NCI-H774 (cell line): ENCODE measurements at regions not wholly inside any gene's neighbourhood (a gene's known extent, or its start where the extent isn't known, plus 50 kb on each side); places are given as distances from the start of the nearest gene placed in this dataset.

Source experiments
- DNase-seq: peaks from one replicate; lab custom pipeline; 2025; lab: John Stamatoyannopoulos, UW

DNA sequence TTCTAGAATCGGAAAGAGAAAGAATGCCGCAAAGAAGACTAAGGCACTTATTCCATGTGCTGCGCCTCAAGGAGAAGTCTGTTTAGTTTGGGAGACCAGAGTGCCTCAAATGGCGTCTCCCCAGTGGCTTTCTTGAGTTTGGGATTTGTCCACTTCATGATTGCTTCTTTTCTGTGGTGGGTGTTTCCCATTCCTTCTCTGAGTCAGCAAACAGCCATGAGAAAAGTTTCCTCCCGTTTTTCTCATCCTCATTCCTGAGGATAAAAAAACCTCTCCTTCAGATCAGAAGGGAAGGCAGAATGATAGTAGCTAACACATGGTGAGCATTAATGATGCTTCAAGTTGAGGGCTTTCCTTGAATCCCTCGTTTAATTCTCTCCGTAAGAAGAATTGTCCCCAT is 275.9 kb upstream of the WWC1 start:
- DNase-seq = no peak

DNA sequence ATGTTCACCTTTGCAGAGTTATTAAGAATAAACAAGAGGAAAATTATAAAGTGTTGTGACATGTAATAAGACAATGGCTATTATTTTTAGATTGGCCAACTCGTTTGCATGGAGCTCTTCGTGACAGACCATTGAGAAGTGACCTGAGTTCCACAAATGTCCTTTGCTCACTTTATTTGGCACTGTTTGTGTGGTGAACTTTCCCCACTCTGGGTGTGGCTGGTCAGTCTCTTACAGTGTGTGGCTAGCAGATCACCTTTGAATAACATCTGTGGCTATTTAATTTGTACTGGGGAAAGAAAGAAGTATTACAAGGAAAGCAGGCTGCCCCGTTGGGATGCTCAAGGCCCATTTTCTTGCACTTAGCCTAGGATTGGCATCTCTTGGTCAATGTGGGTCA is 274.1 kb upstream of the WWC1 start:
- no peak for DNase-seq

DNA sequence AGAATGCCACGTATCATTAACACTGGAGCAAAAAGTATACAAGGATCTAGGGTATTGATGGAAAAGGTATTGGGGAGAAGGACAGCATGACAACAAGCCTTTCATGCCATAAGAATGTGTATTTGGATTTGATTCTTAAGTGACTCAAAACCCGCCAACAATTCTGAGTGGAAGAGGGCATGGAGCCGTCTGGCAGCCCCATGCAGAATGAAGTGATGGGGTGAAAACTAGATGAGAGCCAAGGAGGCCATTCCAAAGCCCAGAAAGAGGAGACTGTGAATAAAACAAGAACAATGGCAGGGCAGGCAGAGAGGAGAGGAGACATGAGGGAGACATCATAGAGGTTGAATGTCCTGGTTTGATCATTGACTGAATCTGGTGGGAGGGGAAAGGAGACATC is 272.3 kb upstream of the WWC1 start:
- DNase-seq = no peak

DNA sequence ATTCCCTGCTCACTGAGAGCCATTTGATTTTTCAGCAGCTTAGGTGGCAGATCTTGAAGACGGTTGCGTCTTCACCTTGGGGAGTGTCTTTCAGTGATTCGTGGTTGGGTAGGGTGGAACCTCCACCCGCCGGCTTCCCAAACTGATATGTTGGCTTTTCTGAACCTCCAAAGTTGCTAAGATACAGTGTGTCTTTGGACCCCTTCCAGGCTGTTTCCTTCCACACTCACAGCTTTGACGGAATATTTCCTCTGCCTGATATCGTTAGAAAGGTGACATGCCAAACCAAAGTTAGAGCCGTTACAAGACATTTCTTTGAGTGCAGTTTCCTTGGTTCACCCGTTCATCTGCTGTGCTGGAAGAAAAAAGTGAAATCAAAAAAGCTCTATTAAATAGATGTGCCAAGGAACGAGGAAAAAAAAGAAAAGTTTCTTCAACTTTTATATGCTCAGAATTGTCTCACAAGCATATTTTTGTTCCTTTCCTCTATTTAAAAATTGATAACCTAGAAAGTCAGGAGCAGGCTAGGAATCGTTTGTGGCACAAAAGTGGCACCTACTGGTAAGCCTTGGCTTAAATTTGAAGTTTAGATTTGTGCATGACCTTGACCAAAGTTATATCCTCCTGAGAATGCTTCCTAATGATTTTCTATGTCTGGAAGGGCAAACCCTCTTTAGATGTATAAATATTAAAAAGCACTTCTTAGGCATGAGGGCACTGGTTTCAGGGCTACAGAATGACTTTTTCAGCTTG is 270.7 kb upstream of the WWC1 start:
- no peak for DNase-seq

- DNase-seq = no peak
These were observed 268.8 kb upstream of the WWC1 start for GRCh38 chr5:168022446-168023169.

DNA sequence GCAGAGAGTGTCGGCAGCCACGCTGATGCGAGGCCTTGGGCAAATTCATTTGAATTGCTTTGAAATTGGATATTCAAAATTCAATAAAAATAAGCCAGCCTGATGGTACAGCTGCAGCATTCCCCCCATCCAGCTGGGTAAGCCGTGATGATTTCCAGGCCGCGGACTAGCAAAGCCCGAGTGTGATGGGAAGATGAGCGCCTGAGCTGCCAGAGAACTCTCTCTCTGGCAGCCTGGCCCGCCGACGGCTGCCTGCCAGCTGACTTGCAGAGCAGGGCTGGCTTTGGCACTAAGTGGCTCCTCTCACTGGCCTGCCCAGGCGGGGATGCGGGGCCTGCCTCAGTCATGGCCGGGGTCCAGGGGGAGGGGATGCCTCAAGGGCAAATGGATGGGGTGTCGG is 268.3 kb upstream of the WWC1 start:
- no peak for DNase-seq

GRCh38 chr5:168024306-168024705 is 267.1 kb upstream of the WWC1 start:
- no peak for DNase-seq

DNA sequence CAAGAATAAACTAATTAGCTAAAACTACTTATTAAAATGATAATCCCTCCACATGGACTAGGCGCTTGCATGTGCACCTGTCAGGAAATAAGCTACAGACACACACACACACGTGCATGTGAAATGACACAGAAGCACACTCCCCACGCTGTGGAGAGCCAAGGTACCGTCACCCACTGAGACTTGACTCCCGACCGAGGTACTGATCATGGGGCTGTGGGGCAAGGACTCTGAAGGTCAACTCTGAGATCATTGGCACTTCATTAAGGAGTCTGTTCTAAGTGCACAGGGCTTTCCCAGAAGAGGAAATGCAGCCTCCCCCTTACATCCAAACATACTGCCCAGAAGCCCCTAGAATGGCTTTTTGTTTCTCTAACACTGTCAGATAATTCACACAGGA is 264.4 kb upstream of the WWC1 start:
- no peak for DNase-seq

- DNase-seq = no peak
These were observed 260.5 kb upstream of the WWC1 start for GRCh38 chr5:168030912-168031311.

- DNase-seq = no peak
These were observed 259.8 kb upstream of the WWC1 start for GRCh38 chr5:168031614-168032013.

DNA sequence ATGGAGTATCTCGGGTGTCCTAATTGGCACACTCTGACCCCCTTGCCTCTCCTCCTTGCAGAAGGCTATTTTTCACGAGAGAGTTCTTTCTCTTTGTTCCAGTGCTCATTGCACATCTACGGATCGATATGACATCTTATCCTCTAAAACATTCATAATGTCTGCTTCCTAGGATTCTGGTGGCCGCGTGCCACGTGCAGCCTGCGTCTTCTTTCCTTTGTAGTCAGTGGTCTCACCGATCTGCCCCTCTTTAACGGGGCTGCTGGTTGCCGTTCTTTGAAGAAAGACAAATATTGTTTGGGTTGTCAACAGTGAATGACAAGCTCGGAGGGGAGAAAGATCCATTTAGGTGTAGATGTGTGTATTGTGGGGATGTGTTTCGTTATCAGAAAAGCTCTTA is 252.4 kb upstream of the WWC1 start:
- no peak for DNase-seq

- DNase-seq = peak; percentile 33
These were observed 251.7 kb upstream of the WWC1 start for GRCh38 chr5:168039566-168040248.

DNA sequence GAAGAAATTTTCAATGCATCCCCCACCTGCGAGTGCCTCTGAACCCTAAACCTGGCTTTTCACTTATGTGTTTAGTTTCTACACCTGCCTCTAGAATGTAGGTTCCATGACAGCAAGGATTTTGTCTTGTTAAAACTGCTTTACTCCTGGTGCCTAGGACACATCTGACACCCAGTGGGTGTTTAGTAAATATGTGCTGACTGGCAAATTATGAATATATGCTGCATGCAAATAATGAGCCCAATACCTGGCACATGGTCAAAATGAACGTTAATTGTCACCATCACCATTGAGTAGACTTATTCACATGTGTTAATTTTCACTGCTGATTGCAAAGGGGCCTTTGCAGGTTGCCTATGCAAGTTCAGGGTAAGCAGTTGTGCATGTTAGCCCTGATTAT is 249.9 kb upstream of the WWC1 start:
- no peak for DNase-seq

DNA sequence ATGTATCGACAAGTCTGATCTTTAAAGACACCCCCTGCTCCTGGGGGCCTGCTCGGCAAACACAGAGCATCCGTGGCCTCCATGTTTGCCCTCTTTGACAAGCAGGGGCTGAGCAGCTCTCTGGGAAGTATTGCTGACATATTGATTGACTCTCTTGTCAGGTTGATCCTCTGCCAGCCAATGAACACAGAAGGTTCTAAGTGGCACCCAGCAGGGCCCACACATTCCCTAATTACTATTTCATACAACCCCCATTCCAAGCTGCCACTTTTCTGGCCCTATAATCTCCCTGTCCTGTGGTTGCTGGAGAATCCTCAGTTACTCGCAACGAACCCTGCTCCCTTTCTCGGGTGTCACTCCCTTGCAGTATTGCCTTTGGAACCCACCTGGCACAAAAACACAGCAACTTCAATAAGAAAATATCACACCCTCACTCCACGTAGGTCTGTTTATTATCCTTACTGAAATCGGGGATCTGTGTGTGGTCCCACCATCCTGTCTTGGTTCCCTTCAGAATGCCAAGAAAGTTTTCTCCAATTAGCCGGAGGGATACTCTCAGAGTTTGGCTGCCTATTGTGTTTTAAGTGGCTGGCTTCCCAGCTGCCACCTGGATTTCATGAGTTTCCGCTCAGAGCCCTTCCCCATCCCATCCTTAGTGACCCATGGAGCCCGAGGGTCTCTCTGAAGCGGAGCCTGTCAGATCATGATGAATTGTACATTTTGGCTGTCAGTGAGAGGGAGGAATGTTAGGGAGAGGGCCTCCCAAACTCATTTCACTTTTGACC is 249.0 kb upstream of the WWC1 start:
- no peak for DNase-seq

- DNase-seq = no peak
These were observed 245.3 kb upstream of the WWC1 start for GRCh38 chr5:168046163-168046562.

DNA sequence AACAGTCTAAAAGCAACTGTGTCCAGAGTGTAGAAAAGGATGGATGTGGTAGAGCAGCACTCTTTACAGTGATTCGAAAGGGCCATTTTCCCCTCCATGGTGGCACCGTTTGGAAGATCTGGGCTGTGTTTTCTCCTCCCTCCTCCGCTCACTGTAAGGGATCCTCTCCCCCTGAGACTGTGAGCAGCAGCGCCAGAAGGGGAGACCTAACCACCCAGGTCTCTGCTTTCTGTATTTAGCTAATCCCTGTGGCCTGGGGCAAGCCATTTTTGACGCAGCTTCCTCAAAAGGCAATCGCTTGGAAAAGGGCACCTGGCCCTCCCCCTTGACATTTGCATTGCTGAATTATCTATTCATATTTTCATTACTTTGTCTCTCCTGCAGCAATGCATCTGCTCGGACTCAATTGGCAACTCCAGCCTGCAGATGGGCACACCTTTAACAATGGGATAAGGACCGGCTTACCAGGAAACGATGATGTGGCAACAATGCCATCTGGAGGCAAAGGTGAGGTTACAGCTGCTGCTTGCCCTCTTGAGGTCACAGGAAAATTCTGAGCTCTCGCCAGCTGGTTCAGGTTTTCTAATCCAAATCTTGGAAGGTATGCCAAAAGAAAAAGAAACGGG is 244.3 kb upstream of the WWC1 start:
- DNase-seq = peak; percentile 52

DNA sequence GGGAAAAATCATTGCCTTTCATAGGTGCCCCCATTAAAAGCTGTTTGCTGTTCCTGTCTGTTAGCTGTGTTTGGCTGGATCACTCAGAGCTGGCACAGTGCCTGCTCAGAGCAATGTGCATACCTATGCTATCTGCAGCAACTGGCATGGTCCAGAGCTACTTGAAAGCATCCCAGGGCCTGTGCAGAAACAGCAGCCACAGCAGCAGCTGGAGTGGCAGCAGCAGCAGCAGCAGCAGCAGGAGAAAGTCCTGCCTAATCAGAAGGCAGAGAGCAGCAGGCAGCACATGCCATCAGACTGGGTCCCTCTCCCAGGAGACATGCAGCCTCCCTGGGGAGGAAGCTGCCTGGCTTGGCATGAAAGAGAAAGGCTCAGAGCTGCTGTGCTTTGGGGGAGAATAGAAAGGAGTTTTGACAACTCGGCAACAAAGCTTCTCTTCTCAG is 243.8 kb upstream of the WWC1 start:
- DNase-seq = no peak

- DNase-seq = no peak
These were observed 243.0 kb upstream of the WWC1 start for GRCh38 chr5:168048486-168048885.

GRCh38 chr5:168052686-168053085 is 238.8 kb upstream of the WWC1 start:
- DNase-seq = no peak

- no peak for DNase-seq
These were observed 237.4 kb upstream of the WWC1 start for GRCh38 chr5:168054091-168054490.

DNA sequence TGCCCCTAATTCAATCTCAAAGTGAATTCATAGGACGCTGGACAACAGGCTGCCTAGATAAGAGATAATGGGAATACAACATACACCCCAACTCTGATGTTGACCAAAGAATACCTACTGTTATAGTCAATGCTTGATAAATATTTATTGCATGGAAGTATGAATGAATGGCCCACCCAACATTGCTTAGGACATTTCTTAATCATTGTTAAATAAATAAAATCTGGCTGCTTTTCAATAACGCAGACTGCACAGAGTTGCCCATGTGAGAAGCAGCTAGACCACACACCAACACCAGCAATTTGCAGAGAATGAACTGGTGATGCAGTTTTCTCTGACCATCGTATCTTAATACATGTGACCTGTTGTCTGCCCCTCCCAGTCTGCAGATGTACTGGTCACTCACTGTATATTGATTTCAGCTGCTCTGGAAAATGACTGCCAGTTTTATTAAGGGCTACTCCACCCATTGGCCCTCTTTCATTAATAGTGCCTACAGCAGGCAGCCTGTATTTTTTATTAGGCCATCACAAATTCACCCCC is 236.2 kb upstream of the WWC1 start:
- no peak for DNase-seq

- no peak for DNase-seq
These were observed 235.5 kb upstream of the WWC1 start for GRCh38 chr5:168055961-168056360.
